NCI-H524 treated with DMSO at 0.1 percent for 48 hours (cell line): ENCODE measurements at regions not wholly inside any gene's neighbourhood (a gene's known extent, or its start where the extent isn't known, plus 50 kb on each side); places are given as distances from the start of the nearest gene placed in this dataset.
"Not testable (repeated sequence)": the region's sequence is repeated elsewhere in the genome, so short reads cannot be mapped to it uniquely, and the experiment has no call there.

ENCODE experiments used
- DNase-seq: peaks from one replicate; lab custom pipeline; 2025; lab: John Stamatoyannopoulos, UW

- no peak for DNase-seq
Measured at GRCh38 chr4:84221704-84222103, 277.4 kb downstream of the NKX6-1 start.

- no peak for DNase-seq
Measured at GRCh38 chr4:84220990-84221389, 278.1 kb downstream of the NKX6-1 start.

GRCh38 chr4:84219656-84220055, 279.4 kb downstream of the NKX6-1 start:
- DNase-seq: no peak

GRCh38 chr4:84218031-84218430, 281.1 kb downstream of the NKX6-1 start:
- no peak for DNase-seq

- no peak for DNase-seq
Measured at GRCh38 chr4:84215217-84215616, 283.9 kb downstream of the NKX6-1 start.

- not testable (repeated sequence) for DNase-seq
Measured at GRCh38 chr4:84206226-84206625, 292.9 kb downstream of the NKX6-1 start.

GRCh38 chr4:84189144-84189543, 309.9 kb downstream of the NKX6-1 start:
- DNase-seq: no peak

GRCh38 chr4:84179409-84179808, 319.7 kb downstream of the NKX6-1 start:
- no peak for DNase-seq

- no peak for DNase-seq
Measured at GRCh38 chr4:84177831-84178542, 321.1 kb downstream of the NKX6-1 start.

GRCh38 chr4:84176016-84176415, 323.1 kb downstream of the NKX6-1 start:
- no peak for DNase-seq

- no peak for DNase-seq
Measured at GRCh38 chr4:84171871-84172270, 327.2 kb downstream of the NKX6-1 start.

- DNase-seq: peak; percentile 50
Measured at GRCh38 chr4:84167564-84167963, 331.5 kb downstream of the NKX6-1 start.

- no peak for DNase-seq
Measured at GRCh38 chr4:84167093-84167492, 332.0 kb downstream of the NKX6-1 start.

- DNase-seq: no peak
Measured at GRCh38 chr4:84166486-84166885, 332.6 kb downstream of the NKX6-1 start.

GRCh38 chr4:84164201-84164600, 334.9 kb downstream of the NKX6-1 start:
- DNase-seq: no peak

GRCh38 chr4:84159762-84160161, 339.3 kb downstream of the NKX6-1 start:
- no peak for DNase-seq

- no peak for DNase-seq
Measured at GRCh38 chr4:84158670-84159069, 340.4 kb downstream of the NKX6-1 start.

- DNase-seq: no peak
Measured at GRCh38 chr4:84151574-84151973, 347.5 kb downstream of the NKX6-1 start.

- DNase-seq: no peak
Measured at GRCh38 chr4:84150177-84150576, 348.9 kb downstream of the NKX6-1 start.

GRCh38 chr4:84147831-84148230, 351.3 kb downstream of the NKX6-1 start:
- DNase-seq: no peak

GRCh38 chr4:84146300-84146959, 352.7 kb downstream of the NKX6-1 start:
- no peak for DNase-seq

- DNase-seq: no peak
Measured at GRCh38 chr4:84145176-84145575, 353.9 kb downstream of the NKX6-1 start.

GRCh38 chr4:84126911-84127310, 372.2 kb downstream of the NKX6-1 start:
- DNase-seq: not testable (repeated sequence)
